DND-41 (cell line): ENCODE measurements at regions not wholly inside any gene's neighbourhood (a gene's known extent, or its start where the extent isn't known, plus 50 kb on each side); places are given as distances from the start of the nearest gene placed in this dataset.

Experiments used
- ATAC-seq: fragments of 200-7000 bp; cut with Tn5 transposase; 3 replicates; pipeline ENCODE4 v1.9.1; 2021; ENCODE audit warnings: low read depth; ENCODE audit not compliant: insufficient read depth
- DNase-seq: peaks from one replicate; pipeline ENCODE4 v3.0.0-alpha.2; 2020
- H2AFZ ChIP-seq: 2 replicates; pipeline ENCODE4 v1.6.0; 2012; ENCODE audit warnings: low read depth, low read length
- H3K27ac ChIP-seq: 2 replicates; pipeline ENCODE4 v1.5.1; 2012; ENCODE audit warnings: low read length, inconsistent platforms
- H3K27me3 ChIP-seq: fragments of 200-600 bp; sonication (generic); 2 replicates; pipeline ENCODE4 v1.6.0; 2012; ENCODE audit warnings: low read length, mild to moderate bottlenecking, inconsistent platforms; ENCODE audit not compliant: insufficient read depth, poor library complexity
- H3K36me3 ChIP-seq: 2 replicates; pipeline ENCODE4 v1.5.1; 2012; ENCODE audit warnings: low read length, inconsistent platforms; ENCODE audit not compliant: insufficient read depth
- H3K4me1 ChIP-seq: 2 replicates; pipeline ENCODE4 v1.5.1; 2012; ENCODE audit warnings: mild to moderate bottlenecking, low read length; ENCODE audit not compliant: insufficient read depth
- H3K4me2 ChIP-seq: 2 replicates; pipeline ENCODE4 v1.6.0; 2012; ENCODE audit warnings: mild to moderate bottlenecking, moderate library complexity, low read length, inconsistent platforms; ENCODE audit not compliant: insufficient read depth
- H3K4me3 ChIP-seq, 2 experiments: fragments of 200-600 bp in 1 of 2; shearing (Covaris generic) in 1 of 2; 2 replicates each; pipeline ENCODE4 v1.5.1; 2012 to 2016; ENCODE audit warnings: inconsistent platforms in 2 of 2, low read length in 2 of 2, mild to moderate bottlenecking in 2 of 2, low read depth in 1 of 2, moderate library complexity in 1 of 2
- H3K79me2 ChIP-seq: 2 replicates; pipeline ENCODE4 v1.6.0; 2012; ENCODE audit warnings: low read length, inconsistent platforms; ENCODE audit not compliant: insufficient read depth
- H3K9ac ChIP-seq: 2 replicates; pipeline ENCODE4 v1.6.0; 2012; ENCODE audit warnings: low read depth, mild to moderate bottlenecking, inconsistent platforms, low read length, moderate library complexity
- H3K9me3 ChIP-seq: 2 replicates; pipeline ENCODE4 v1.5.1; 2012; ENCODE audit warnings: low read length, moderate library complexity, mild to moderate bottlenecking, inconsistent platforms; ENCODE audit not compliant: insufficient read depth, severe bottlenecking
- H4K20me1 ChIP-seq: 2 replicates; pipeline ENCODE4 v1.6.0; 2012; ENCODE audit warnings: low read length; ENCODE audit not compliant: insufficient read depth
- EZH2 ChIP-seq: IDR thresholded peaks from 3 replicates; pipeline ENCODE4 v1.6.1; 2012; ENCODE audit warnings: borderline replicate concordance, low read depth, mild to moderate bottlenecking, moderate library complexity, low read length, inconsistent platforms; ENCODE audit not compliant: severe bottlenecking
- TF ChIP-seq, protein P1 (sequence below): IDR thresholded peaks from 2 replicates; pipeline ENCODE4 v1.5.1; 2012; ENCODE audit warnings: borderline replicate concordance, low read length, moderate library complexity, mild to moderate bottlenecking; ENCODE audit not compliant: poor library complexity, severe bottlenecking; ENCODE audit errors: extremely low read depth

DNA sequence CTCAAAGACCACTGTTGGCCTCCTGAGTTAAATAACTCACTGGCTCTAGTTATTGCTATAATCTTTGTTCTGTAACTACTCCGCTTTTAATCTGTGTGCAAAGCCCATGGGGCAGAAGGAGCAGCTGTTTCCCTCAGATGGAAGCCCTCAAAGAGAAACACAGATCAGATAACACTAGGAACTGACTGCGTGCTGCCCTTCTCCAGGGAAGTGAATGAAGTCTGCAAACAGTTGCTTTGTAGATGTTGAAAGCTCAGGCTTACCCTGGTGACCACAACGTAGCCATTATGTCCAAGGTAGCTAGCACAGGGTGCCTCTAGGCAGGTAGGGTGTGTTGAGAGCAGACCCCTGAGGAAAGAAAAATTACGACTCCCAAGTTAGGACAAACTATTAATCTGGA, 152.3 kb upstream of the STAC start:
- H3K9ac ChIP-seq, result no peak overlapping the region
- peaks cover 6% of the 10 kb centered on the region for H3K27me3 ChIP-seq
- H3K36me3 ChIP-seq, result no peaks in the 10 kb centered on the region
- TF ChIP-seq, protein P1, sequence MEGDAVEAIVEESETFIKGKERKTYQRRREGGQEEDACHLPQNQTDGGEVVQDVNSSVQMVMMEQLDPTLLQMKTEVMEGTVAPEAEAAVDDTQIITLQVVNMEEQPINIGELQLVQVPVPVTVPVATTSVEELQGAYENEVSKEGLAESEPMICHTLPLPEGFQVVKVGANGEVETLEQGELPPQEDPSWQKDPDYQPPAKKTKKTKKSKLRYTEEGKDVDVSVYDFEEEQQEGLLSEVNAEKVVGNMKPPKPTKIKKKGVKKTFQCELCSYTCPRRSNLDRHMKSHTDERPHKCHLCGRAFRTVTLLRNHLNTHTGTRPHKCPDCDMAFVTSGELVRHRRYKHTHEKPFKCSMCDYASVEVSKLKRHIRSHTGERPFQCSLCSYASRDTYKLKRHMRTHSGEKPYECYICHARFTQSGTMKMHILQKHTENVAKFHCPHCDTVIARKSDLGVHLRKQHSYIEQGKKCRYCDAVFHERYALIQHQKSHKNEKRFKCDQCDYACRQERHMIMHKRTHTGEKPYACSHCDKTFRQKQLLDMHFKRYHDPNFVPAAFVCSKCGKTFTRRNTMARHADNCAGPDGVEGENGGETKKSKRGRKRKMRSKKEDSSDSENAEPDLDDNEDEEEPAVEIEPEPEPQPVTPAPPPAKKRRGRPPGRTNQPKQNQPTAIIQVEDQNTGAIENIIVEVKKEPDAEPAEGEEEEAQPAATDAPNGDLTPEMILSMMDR, result no peak
- no peak for TF ChIP-seq EZH2
- no peak overlapping the region for H2AFZ ChIP-seq
- H3K4me2 ChIP-seq, result no peak overlapping the region
- no peaks in the 10 kb centered on the region for H4K20me1 ChIP-seq
- no peaks in the 10 kb centered on the region for H3K9me3 ChIP-seq
- no peak overlapping the region for H3K4me3 ChIP-seq
- no peak for ATAC-seq
- no peak for DNase-seq
- H3K27ac ChIP-seq, result no peak overlapping the region
- H3K4me1 ChIP-seq, result no peaks in the 10 kb centered on the region
- H3K79me2 ChIP-seq, result no peaks in the 10 kb centered on the region

DNA sequence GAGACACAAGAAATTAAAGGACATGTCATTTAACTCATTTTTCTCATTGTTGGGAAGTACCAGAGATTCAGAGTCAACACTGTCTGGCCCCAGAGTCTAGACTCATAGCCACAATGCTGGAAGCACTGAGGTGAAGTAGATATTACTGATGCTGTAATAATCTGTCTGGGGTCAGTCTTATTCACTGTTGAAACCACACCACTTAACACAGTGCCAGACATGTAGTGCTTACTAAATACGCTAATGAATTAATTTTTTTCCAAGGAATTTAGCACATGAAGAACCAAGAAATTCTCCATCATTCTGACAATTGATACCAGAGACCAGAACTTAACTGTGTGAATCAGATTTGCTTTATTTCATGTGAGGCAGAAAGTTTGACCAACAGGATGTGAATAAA, 150.8 kb upstream of the STAC start:
- no peak for ATAC-seq
- TF ChIP-seq, protein P1, result no peak
- no peak for TF ChIP-seq EZH2
- H3K4me3 ChIP-seq, result no peak overlapping the region
- peaks cover 6% of the 10 kb centered on the region for H3K27me3 ChIP-seq
- no peak overlapping the region for H2AFZ ChIP-seq
- no peaks in the 10 kb centered on the region for H3K4me1 ChIP-seq
- H3K27ac ChIP-seq, result no peak overlapping the region
- no peaks in the 10 kb centered on the region for H4K20me1 ChIP-seq
- H3K36me3 ChIP-seq, result no peaks in the 10 kb centered on the region
- H3K9me3 ChIP-seq, result no peaks in the 10 kb centered on the region
- H3K4me2 ChIP-seq, result no peak overlapping the region
- no peak for DNase-seq
- no peak overlapping the region for H3K9ac ChIP-seq
- H3K79me2 ChIP-seq, result no peaks in the 10 kb centered on the region

DNA sequence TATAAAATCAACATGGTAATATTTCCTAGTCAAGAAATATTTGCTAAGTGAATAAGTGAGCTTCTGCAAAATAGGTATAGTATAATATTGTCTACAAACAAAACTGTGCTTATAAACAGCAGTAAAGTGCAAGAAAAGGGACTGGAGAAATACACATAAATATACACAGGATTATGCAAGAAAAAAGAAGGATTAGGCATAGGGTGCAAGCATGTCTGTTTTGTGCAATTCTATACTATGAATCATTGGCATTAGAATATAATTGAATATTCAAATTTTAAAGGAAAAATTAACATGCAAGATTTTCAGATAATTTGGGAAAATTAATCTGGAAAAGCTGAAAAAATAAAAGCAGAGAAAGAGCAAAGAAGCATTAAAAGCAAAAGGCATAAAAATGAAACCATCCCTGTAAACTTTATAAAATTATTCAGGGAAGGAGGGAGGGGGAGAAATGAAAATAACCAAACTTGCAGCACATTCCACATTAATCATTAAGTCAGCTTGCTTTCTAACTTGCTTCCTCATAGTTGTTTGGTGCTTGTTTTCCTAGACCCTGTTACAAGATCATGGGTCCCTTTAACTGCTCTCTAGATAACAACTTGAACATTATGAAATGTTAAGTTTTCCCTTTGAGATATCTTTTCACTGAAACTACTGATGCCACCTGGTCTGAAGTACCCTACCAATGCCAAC, 147.4 kb upstream of the STAC start:
- no peaks in the 10 kb centered on the region for H3K79me2 ChIP-seq
- H3K9ac ChIP-seq, result no peak overlapping the region
- ATAC-seq (no peak), DNase-seq (no peak)
- no peak overlapping the region for H3K4me3 ChIP-seq
- H3K4me2 ChIP-seq, result no peak overlapping the region
- H3K4me1 ChIP-seq, result no peaks in the 10 kb centered on the region
- no peak for TF ChIP-seq EZH2
- TF ChIP-seq, protein P1, result no peak
- no peaks in the 10 kb centered on the region for H4K20me1 ChIP-seq
- H3K27ac ChIP-seq, result no peak overlapping the region
- peaks cover 6% of the 10 kb centered on the region for H3K27me3 ChIP-seq
- no peaks in the 10 kb centered on the region for H3K36me3 ChIP-seq
- H2AFZ ChIP-seq, result no peak overlapping the region
- H3K9me3 ChIP-seq, result no peaks in the 10 kb centered on the region

- H3K4me3 ChIP-seq, result no peak overlapping the region
- no peaks in the 10 kb centered on the region for H3K79me2 ChIP-seq
- no peak overlapping the region for H2AFZ ChIP-seq
- no peak overlapping the region for H3K9ac ChIP-seq
- H3K27me3 ChIP-seq, result peaks cover 7% of the 10 kb centered on the region
- TF ChIP-seq EZH2, result no peak
- TF ChIP-seq, protein P1, result no peak
- H4K20me1 ChIP-seq, result no peaks in the 10 kb centered on the region
- ATAC-seq, result no peak
- H3K4me2 ChIP-seq, result no peak overlapping the region
- no peak for DNase-seq
- no peaks in the 10 kb centered on the region for H3K4me1 ChIP-seq
- H3K9me3 ChIP-seq, result no peaks in the 10 kb centered on the region
- H3K36me3 ChIP-seq, result no peaks in the 10 kb centered on the region
- no peak overlapping the region for H3K27ac ChIP-seq
These were observed 135.6 kb upstream of the STAC start for GRCh38 chr3:36244728-36245127.
